IMR-90 (cell line): ENCODE measurements at regions not wholly inside any gene's neighbourhood (a gene's known extent, or its start where the extent isn't known, plus 50 kb on each side); places are given as distances from the start of the nearest gene placed in this dataset.

ENCODE experiments used
- ATAC-seq: fragments of 200-7000 bp; cut with Tn5 transposase; 2 replicates; pipeline ENCODE4 v1.9.1; 2020; ENCODE audit warnings: low read depth, mild to moderate bottlenecking, moderate library complexity
- BruUV-seq: library from RNA; stranded (reverse); fragments of 400-500 nt; replicated peaks from 2 replicates; lab custom pipeline; 2021; lab: Mats Ljungman, UMichigan
- CTCF ChIA-PET: fragments of 300-600 bp; formaldehyde crosslinking; extraction: SDS; loops from one replicate; lab custom pipeline; 2021; ENCODE audit warnings: antibody characterized with exemption; lab: Yijun Ruan, JAX
- POLR2A ChIA-PET: fragments of 300-600 bp; sonication (Branson Sonifier 250); formaldehyde crosslinking; loops from one replicate; lab custom pipeline; 2022; ENCODE audit warnings: antibody characterized with exemption; ENCODE audit not compliant: unreplicated experiment; lab: Charles Lee
- DNase-seq: peaks from one replicate; pipeline ENCODE4 v3.0.0; 2013
- H2AFZ ChIP-seq: replicated peaks from 2 replicates; pipeline ENCODE3; 2013; ENCODE audit warnings: low read length, mild to moderate bottlenecking; ENCODE audit not compliant: poor library complexity
- H2AK5ac ChIP-seq: 2 replicates; pipeline ENCODE4 v1.6.1; 2013; ENCODE audit warnings: low read depth, low read length, inconsistent platforms
- H2AK9ac ChIP-seq: replicated peaks from 2 replicates; pipeline ENCODE3; 2013; ENCODE audit warnings: mild to moderate bottlenecking, low read depth, low read length, moderate library complexity; ENCODE audit not compliant: poor library complexity
- H2BK120ac ChIP-seq: 2 replicates; pipeline ENCODE4 v1.6.1; 2013; ENCODE audit warnings: low read depth, low read length, inconsistent platforms
- H2BK15ac ChIP-seq: 3 replicates; pipeline ENCODE4 v1.6.1; 2013; ENCODE audit warnings: low read depth, low read length, inconsistent platforms
- H2BK20ac ChIP-seq: 2 replicates; pipeline ENCODE4 v1.6.1; 2013; ENCODE audit warnings: low read depth, mild to moderate bottlenecking, inconsistent platforms, low read length, moderate library complexity
- H2BK5ac ChIP-seq: 2 replicates; pipeline ENCODE4 v1.6.1; 2013; ENCODE audit warnings: mild to moderate bottlenecking, low read depth, low read length, inconsistent platforms; ENCODE audit not compliant: poor library complexity, severe bottlenecking
- H3K14ac ChIP-seq: replicated peaks from 2 replicates; pipeline ENCODE4 v1.6.1; 2013; ENCODE audit warnings: low read depth, low read length, inconsistent platforms
- H3K18ac ChIP-seq: 2 replicates; pipeline ENCODE4 v1.6.1; 2013; ENCODE audit warnings: low read depth, low read length, control low read depth
- H3K23ac ChIP-seq: 2 replicates; pipeline ENCODE4 v1.6.1; 2013; ENCODE audit warnings: low read depth, low read length, inconsistent platforms
- H3K27ac ChIP-seq: 2 replicates; pipeline ENCODE4 v1.5.1; 2013; ENCODE audit warnings: mild to moderate bottlenecking, control low read depth, low read length; ENCODE audit not compliant: insufficient read depth
- H3K27me3 ChIP-seq: 2 replicates; pipeline ENCODE4 v1.6.1; 2013; ENCODE audit warnings: low read length; ENCODE audit not compliant: control insufficient read depth, insufficient read depth
- H3K36me3 ChIP-seq: 2 replicates; pipeline ENCODE4 v1.6.1; 2013; ENCODE audit warnings: low read length, mixed read lengths; ENCODE audit not compliant: control insufficient read depth, insufficient read depth
- H3K4ac ChIP-seq: 2 replicates; pipeline ENCODE4 v1.6.1; 2013; ENCODE audit warnings: low read depth, low read length, inconsistent platforms
- H3K4me1 ChIP-seq: 2 replicates; pipeline ENCODE4 v1.6.1; 2013; ENCODE audit warnings: low read length, mixed read lengths; ENCODE audit not compliant: control insufficient read depth, insufficient read depth
- H3K4me2 ChIP-seq: 2 replicates; pipeline ENCODE4 v1.6.1; 2013; ENCODE audit warnings: low read depth, mild to moderate bottlenecking, control low read depth, low read length, moderate library complexity
- H3K4me3 ChIP-seq: 2 replicates; pipeline ENCODE4 v1.5.1; 2013; ENCODE audit warnings: low read depth, mild to moderate bottlenecking, control low read depth, low read length, moderate library complexity; ENCODE audit not compliant: insufficient read depth
- H3K56ac ChIP-seq: 2 replicates; pipeline ENCODE4 v1.6.1; 2013; ENCODE audit warnings: low read length, inconsistent platforms; ENCODE audit not compliant: insufficient read depth; ENCODE audit errors: extremely low read depth
- H3K79me1 ChIP-seq, 2 experiments: 2 replicates each; pipeline ENCODE4 v1.6.1; 2013; ENCODE audit warnings: low read length in 2 of 2, inconsistent platforms in 1 of 2, low read depth in 1 of 2
- H3K9ac ChIP-seq: 2 replicates; pipeline ENCODE4 v1.6.1; 2013; ENCODE audit warnings: low read depth, low read length, control low read depth
- H3K9me1 ChIP-seq: 2 replicates; pipeline ENCODE4 v1.6.1; 2013; ENCODE audit warnings: low read length, inconsistent platforms; ENCODE audit not compliant: insufficient read depth
- H3K9me3 ChIP-seq: 2 replicates; pipeline ENCODE4 v1.6.1; 2013; ENCODE audit warnings: low read length; ENCODE audit not compliant: control insufficient read depth, insufficient read depth
- H4K20me1 ChIP-seq: 2 replicates; pipeline ENCODE4 v1.6.1; 2013; ENCODE audit warnings: low read length, inconsistent platforms; ENCODE audit not compliant: insufficient read depth
- H4K5ac ChIP-seq: 2 replicates; pipeline ENCODE4 v1.6.1; 2013; ENCODE audit warnings: mild to moderate bottlenecking, low read depth, low read length, control low read depth
- H4K8ac ChIP-seq, 2 experiments: 2 replicates each; pipeline ENCODE4 v1.6.1; 2013; ENCODE audit warnings: low read depth in 2 of 2, low read length in 2 of 2, control low read depth in 1 of 2, inconsistent platforms in 1 of 2
- H4K91ac ChIP-seq: 2 replicates; pipeline ENCODE4 v1.6.1; 2013; ENCODE audit warnings: low read depth, low read length, inconsistent platforms; ENCODE audit not compliant: insufficient read depth
- BHLHE40 ChIP-seq: fragments of 150-350 bp; IDR thresholded peaks from 2 replicates; pipeline ENCODE4 v1.6.1; 2016; ENCODE audit warnings: mild to moderate bottlenecking, low read depth, low read length
- CEBPB ChIP-seq: IDR thresholded peaks from 2 replicates; pipeline ENCODE4 v1.6.1; 2012; ENCODE audit warnings: low read depth, low read length, improper control_type of control experiment
- CHD1 ChIP-seq: IDR thresholded peaks from 2 replicates; pipeline ENCODE4 v1.6.1; 2012; ENCODE audit warnings: low read depth, low read length, improper control_type of control experiment
- ELK1 ChIP-seq: fragments of 150-350 bp; IDR thresholded peaks from 2 replicates; pipeline ENCODE4 v1.6.1; 2016; ENCODE audit warnings: low read depth, mild to moderate bottlenecking, low read length, moderate library complexity, borderline replicate concordance
- FOS ChIP-seq: fragments of 150-350 bp; IDR thresholded peaks from 2 replicates; pipeline ENCODE4 v1.6.1; 2016; ENCODE audit warnings: low read depth, low read length
- MAFK ChIP-seq: IDR thresholded peaks from 2 replicates; pipeline ENCODE4 v1.6.1; 2012; ENCODE audit warnings: low read depth, low read length, improper control_type of control experiment
- MAZ ChIP-seq: IDR thresholded peaks from 2 replicates; pipeline ENCODE4 v1.6.1; 2012; ENCODE audit warnings: low read depth, mild to moderate bottlenecking, low read length, improper control_type of control experiment, moderate library complexity, borderline replicate concordance
- MXI1 ChIP-seq: IDR thresholded peaks from 2 replicates; pipeline ENCODE4 v1.6.1; 2012; ENCODE audit warnings: low read depth, mild to moderate bottlenecking, low read length, moderate library complexity, borderline replicate concordance
- NFE2L2 ChIP-seq: fragments of 150-350 bp; IDR thresholded peaks from 2 replicates; pipeline ENCODE4 v1.6.1; 2016; ENCODE audit warnings: low read depth, mild to moderate bottlenecking, low read length
- POLR2A ChIP-seq: IDR thresholded peaks from 2 replicates; pipeline ENCODE4 v1.6.1; 2012; ENCODE audit warnings: mild to moderate bottlenecking, low read depth, low read length
- RAD21 ChIP-seq: IDR thresholded peaks from 2 replicates; pipeline ENCODE4 v1.6.1; 2012; ENCODE audit warnings: low read length, improper control_type of control experiment
- RCOR1 ChIP-seq: IDR thresholded peaks from 2 replicates; pipeline ENCODE4 v1.6.1; 2012; ENCODE audit warnings: mild to moderate bottlenecking, low read length, improper control_type of control experiment; ENCODE audit not compliant: insufficient replicate concordance
- RFX5 ChIP-seq: IDR thresholded peaks from 2 replicates; pipeline ENCODE4 v1.8.0; 2012; ENCODE audit warnings: low read depth, mild to moderate bottlenecking, low read length, moderate library complexity
- SMC3 ChIP-seq: fragments of 150-350 bp; IDR thresholded peaks from 2 replicates; pipeline ENCODE4 v1.6.1; 2016; ENCODE audit warnings: low read depth, mild to moderate bottlenecking, antibody characterized with exemption, low read length, moderate library complexity
- WGBS, 2 experiments: methylation state at CpG; one replicate each; pipeline versions ENCODE4 v1.1.5 to v1.1.7; 2013; ENCODE audit warnings: missing lambda C conversion rate in 2 of 2; ENCODE audit not compliant: insufficient read length in 1 of 2; ENCODE audit errors: extremely low coverage in 2 of 2; 5-methylcytosine and 5-hydroxymethylcytosine counted together
- dilution Hi-C: fragments of 300-500 bp; cut with HindIII; formaldehyde crosslinking; loops from one replicate; pipeline ENCODE4 v1.14.3; 2018; ENCODE audit warnings: low sequenced_read_pairs; ENCODE audit not compliant: unreplicated experiment
- in situ Hi-C: fragments of 300-500 bp; cut with MboI; formaldehyde crosslinking; loops from 3 replicates; pipeline ENCODE4 v1.14.3; 2019; ENCODE audit warnings: low sequenced_read_pairs, inconsistent platforms, mixed read lengths
- intact Hi-C: fragments of 100-400 bp; cut with micrococcal nuclease; formaldehyde crosslinking; loops from 2 replicates; pipeline ENCODE4 v1.10.0; 2022
- TF ChIP-seq, protein P1 (sequence below): conservative IDR thresholded peaks from 2 replicates; pipeline ENCODE4 v1.5.1; 2012; ENCODE audit warnings: mild to moderate bottlenecking, low read depth, low read length, improper control_type of control experiment
- TF ChIP-seq, protein P2 (sequence below): fragments of 150-350 bp; IDR thresholded peaks from 2 replicates; pipeline ENCODE4 v1.6.1; 2017; ENCODE audit warnings: mild to moderate bottlenecking, antibody characterized with exemption, low read length, low read depth

- in situ Hi-C loops, result loop anchor here (25.0 kb wide), 2 partner anchors 200 to 725 kb away; partner anchors contain the start of genes HSD3B7 and RUSF1
- CTCF ChIA-PET, result no interaction called here
Measured at GRCh38 chr16:31712064-31712540, 161.5 kb upstream of the ZNF267 start.

More at GRCh38 chr16:31712064-31712540, 161.5 kb upstream of the ZNF267 start:
- Histone ChIP-seq H3K23ac (no peak overlapping the region), H2AK9ac (no peak overlapping the region), H3K27me3 (no peaks in the 10 kb centered on the region), H3K9me3 (no peaks in the 10 kb centered on the region), H3K9me1 (no peaks in the 10 kb centered on the region; the same call in 1 of the 2 replicates), H3K14ac (no peak overlapping the region), H4K20me1 (no peaks in the 10 kb centered on the region), H4K91ac (no peak overlapping the region), H3K36me3 (peaks cover 17% of the 10 kb centered on the region), H3K18ac (no peak overlapping the region), H3K27ac (no peak overlapping the region), H4K8ac (no peak overlapping the region), H3K79me1 (peaks cover 10 to 30% of the 10 kb centered on the region in 2 experiments), H2BK5ac (no peak overlapping the region), H3K4me2 (no peak overlapping the region), H2BK20ac (no peak overlapping the region), H3K4me1 (peaks cover 6% of the 10 kb centered on the region), H3K9ac (no peak overlapping the region), H4K5ac (no peak overlapping the region), H3K4me3 (no peak overlapping the region), H2BK15ac (no peak overlapping the region), H2AK5ac (no peak overlapping the region), H3K4ac (no peak overlapping the region), H2BK120ac (no peak overlapping the region), H3K56ac (no peak overlapping the region), H2AFZ (no peak overlapping the region)
- dilution Hi-C loops, result no loop called here
- no TSS peak for BruUV-seq
- POLR2A ChIA-PET, result no interaction called here
- WGBS, 2 experiments, result 90% methylated on average over 4 of the region's 8 CpGs; no CpG with 5 or more reads in 1 of the 2 experiments
- TF ChIP-seq SMC3, result no peak
- TF ChIP-seq RCOR1, result no peak
- TF ChIP-seq FOS, result no peak
- no peak for TF ChIP-seq MAZ
- no peak for TF ChIP-seq MXI1
- no peak for TF ChIP-seq ELK1
- TF ChIP-seq, protein P1, sequence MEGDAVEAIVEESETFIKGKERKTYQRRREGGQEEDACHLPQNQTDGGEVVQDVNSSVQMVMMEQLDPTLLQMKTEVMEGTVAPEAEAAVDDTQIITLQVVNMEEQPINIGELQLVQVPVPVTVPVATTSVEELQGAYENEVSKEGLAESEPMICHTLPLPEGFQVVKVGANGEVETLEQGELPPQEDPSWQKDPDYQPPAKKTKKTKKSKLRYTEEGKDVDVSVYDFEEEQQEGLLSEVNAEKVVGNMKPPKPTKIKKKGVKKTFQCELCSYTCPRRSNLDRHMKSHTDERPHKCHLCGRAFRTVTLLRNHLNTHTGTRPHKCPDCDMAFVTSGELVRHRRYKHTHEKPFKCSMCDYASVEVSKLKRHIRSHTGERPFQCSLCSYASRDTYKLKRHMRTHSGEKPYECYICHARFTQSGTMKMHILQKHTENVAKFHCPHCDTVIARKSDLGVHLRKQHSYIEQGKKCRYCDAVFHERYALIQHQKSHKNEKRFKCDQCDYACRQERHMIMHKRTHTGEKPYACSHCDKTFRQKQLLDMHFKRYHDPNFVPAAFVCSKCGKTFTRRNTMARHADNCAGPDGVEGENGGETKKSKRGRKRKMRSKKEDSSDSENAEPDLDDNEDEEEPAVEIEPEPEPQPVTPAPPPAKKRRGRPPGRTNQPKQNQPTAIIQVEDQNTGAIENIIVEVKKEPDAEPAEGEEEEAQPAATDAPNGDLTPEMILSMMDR, result no peak
- no peak for TF ChIP-seq CHD1
- TF ChIP-seq BHLHE40, result no peak
- no peak for TF ChIP-seq RFX5
- TF ChIP-seq RAD21, result no peak
- TF ChIP-seq, protein P2, sequence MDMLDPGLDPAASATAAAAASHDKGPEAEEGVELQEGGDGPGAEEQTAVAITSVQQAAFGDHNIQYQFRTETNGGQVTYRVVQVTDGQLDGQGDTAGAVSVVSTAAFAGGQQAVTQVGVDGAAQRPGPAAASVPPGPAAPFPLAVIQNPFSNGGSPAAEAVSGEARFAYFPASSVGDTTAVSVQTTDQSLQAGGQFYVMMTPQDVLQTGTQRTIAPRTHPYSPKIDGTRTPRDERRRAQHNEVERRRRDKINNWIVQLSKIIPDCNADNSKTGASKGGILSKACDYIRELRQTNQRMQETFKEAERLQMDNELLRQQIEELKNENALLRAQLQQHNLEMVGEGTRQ, result no peak
- TF ChIP-seq CEBPB, result no peak
- TF ChIP-seq MAFK, result no peak
- TF ChIP-seq POLR2A, result no peak
- TF ChIP-seq NFE2L2, result no peak
- ATAC-seq, result no peak
- DNase-seq, result no peak
- intact Hi-C loops, result no loop called here
